ENCODE measurements at regions not wholly inside any gene's neighbourhood (a gene's known extent, or its start where the extent isn't known, plus 50 kb on each side); places are given as distances from the start of the nearest gene placed in this dataset.

DNA sequence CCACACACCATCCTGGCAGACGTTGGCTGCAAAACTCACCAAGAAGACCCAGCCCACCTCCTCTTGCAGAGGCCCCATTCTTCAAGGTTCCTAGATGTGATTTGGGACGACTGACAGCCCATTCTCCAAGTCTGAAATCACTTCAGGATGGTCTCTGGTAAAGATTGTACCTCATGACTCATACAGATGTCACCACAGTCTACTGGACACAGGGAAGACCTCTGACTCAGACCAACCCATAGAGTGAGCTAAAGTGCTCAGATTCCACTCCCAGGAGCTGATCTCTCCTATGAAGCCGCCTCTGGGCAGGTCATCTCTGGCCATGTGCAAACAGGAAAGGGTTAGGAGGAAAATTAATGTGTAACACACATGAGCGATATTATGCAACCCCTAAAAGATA, 102.4 kb upstream of the VWC2 start:
- TF ChIP-seq RAD21 (IDR thresholded peaks at IDR 0.05; ENCODE audit: low read length) = no peak
- no peak for TF ChIP-seq USF2 (IDR thresholded peaks at IDR 0.05; ENCODE audit: low read depth, low read length)

All from IMR-90 (cell line).